Endodermal cell (in vitro differentiated cells): ENCODE measurements at regions not wholly inside any gene's neighbourhood (a gene's known extent, or its start where the extent isn't known, plus 50 kb on each side); places are given as distances from the start of the nearest gene placed in this dataset.

ENCODE experiments used
- DNase-seq: peaks from one replicate; pipeline ENCODE4 v3.0.0-alpha.2; 2017
- H3K27ac ChIP-seq: 2 replicates; pipeline ENCODE4 v1.5.1; 2013; ENCODE audit warnings: mild to moderate bottlenecking, low read depth, low read length, moderate library complexity
- H3K27me3 ChIP-seq: 2 replicates; pipeline ENCODE4 v1.6.1; 2013; ENCODE audit warnings: mild to moderate bottlenecking, low read length, moderate library complexity; ENCODE audit not compliant: insufficient read depth, control insufficient read depth, poor library complexity, severe bottlenecking
- H3K36me3 ChIP-seq: 2 replicates; pipeline ENCODE4 v1.7.0; 2013; ENCODE audit warnings: mild to moderate bottlenecking, low read length, moderate library complexity; ENCODE audit not compliant: control insufficient read depth, insufficient read depth
- H3K4me1 ChIP-seq: one replicate; pipeline ENCODE4 v1.7.0; 2013; ENCODE audit warnings: low read length; ENCODE audit not compliant: control insufficient read depth, insufficient read depth
- H3K4me3 ChIP-seq: 2 replicates; pipeline ENCODE4 v1.5.1; 2013; ENCODE audit warnings: mild to moderate bottlenecking, low read length, moderate library complexity
- H3K9ac ChIP-seq: 2 replicates; pipeline ENCODE4 v1.6.1; 2013; ENCODE audit warnings: mild to moderate bottlenecking, low read length, moderate library complexity; ENCODE audit not compliant: poor library complexity, severe bottlenecking; ENCODE audit errors: extremely low read depth
- H3K9me3 ChIP-seq: 2 replicates; pipeline ENCODE4 v1.6.1; 2013; ENCODE audit warnings: mild to moderate bottlenecking, low read length, moderate library complexity; ENCODE audit not compliant: control insufficient read depth
- H3K27ac Mint-ChIP-seq: 2 replicates; pipeline ENCODE4 v1.8.0; 2020; ENCODE audit warnings: mixed read lengths
- H3K27me3 Mint-ChIP-seq: 2 replicates; pipeline ENCODE4 v1.8.0; 2021; ENCODE audit warnings: mild to moderate bottlenecking, mixed read lengths; ENCODE audit not compliant: insufficient read depth
- H3K36me3 Mint-ChIP-seq: 2 replicates; pipeline ENCODE4 v1.8.0; 2020; ENCODE audit warnings: low read depth, mixed read lengths
- H3K4me1 Mint-ChIP-seq: 2 replicates; pipeline ENCODE4 v1.8.0; 2020; ENCODE audit warnings: mixed read lengths
- H3K4me3 Mint-ChIP-seq: 2 replicates; pipeline ENCODE4 v1.8.0; 2020; ENCODE audit warnings: mild to moderate bottlenecking, moderate library complexity, mixed read lengths
- H3K9me3 Mint-ChIP-seq: 2 replicates; pipeline ENCODE4 v1.8.0; 2020; ENCODE audit warnings: mild to moderate bottlenecking, mixed read lengths
- WGBS, 2 experiments: methylation state at CpG; one replicate each; pipeline versions ENCODE4 v1.1.5 to v1.1.7; 2013; ENCODE audit warnings: missing lambda C conversion rate in 2 of 2, mixed read lengths in 1 of 2; ENCODE audit not compliant: insufficient coverage in 1 of 2, insufficient read length in 1 of 2; 5-methylcytosine and 5-hydroxymethylcytosine counted together
- TF ChIP-seq, protein P1 (sequence below): fragments of 200-600 bp; sonication (generic); conservative IDR thresholded peaks from 2 replicates; pipeline ENCODE4 v1.5.0; 2021; ENCODE audit warnings: antibody characterized with exemption, mild to moderate bottlenecking

DNA sequence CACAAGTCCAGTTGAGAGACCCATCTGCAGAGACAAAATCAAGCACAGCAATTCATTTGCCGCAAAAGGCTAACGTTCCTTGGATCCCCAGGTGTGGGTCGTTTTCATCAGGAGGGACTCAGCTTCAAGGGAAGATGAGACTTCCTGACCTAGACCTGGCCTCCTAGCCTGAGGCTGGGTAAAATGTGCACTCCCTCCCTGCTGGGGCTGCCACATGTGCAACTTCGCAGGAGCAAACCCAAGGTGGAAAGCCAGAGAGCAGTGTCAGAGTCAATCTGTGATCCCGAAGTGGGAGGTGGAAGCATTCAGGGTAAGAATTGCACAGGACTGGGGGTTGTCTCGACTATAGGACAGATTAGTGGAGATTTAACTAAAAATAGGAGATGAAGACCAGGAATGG is 164.7 kb upstream of the UMPS start:
- DNase-seq: no peak
- Mint-ChIP-seq H3K27ac (no peak overlapping the region), H3K27me3 (peaks cover 31% of the 10 kb centered on the region), H3K4me1 (peaks cover 2% of the 10 kb centered on the region), H3K9me3 (no peaks in the 10 kb centered on the region), H3K4me3 (no peak overlapping the region), H3K36me3 (no peaks in the 10 kb centered on the region)
- Histone ChIP-seq H3K27ac (no peak overlapping the region), H3K9ac (no peak overlapping the region), H3K4me1 (no peaks in the 10 kb centered on the region), H3K4me3 (no peak overlapping the region), H3K36me3 (no peaks in the 10 kb centered on the region), H3K9me3 (no peaks in the 10 kb centered on the region), H3K27me3 (peaks cover 17% of the 10 kb centered on the region)
- TF ChIP-seq, protein P1, sequence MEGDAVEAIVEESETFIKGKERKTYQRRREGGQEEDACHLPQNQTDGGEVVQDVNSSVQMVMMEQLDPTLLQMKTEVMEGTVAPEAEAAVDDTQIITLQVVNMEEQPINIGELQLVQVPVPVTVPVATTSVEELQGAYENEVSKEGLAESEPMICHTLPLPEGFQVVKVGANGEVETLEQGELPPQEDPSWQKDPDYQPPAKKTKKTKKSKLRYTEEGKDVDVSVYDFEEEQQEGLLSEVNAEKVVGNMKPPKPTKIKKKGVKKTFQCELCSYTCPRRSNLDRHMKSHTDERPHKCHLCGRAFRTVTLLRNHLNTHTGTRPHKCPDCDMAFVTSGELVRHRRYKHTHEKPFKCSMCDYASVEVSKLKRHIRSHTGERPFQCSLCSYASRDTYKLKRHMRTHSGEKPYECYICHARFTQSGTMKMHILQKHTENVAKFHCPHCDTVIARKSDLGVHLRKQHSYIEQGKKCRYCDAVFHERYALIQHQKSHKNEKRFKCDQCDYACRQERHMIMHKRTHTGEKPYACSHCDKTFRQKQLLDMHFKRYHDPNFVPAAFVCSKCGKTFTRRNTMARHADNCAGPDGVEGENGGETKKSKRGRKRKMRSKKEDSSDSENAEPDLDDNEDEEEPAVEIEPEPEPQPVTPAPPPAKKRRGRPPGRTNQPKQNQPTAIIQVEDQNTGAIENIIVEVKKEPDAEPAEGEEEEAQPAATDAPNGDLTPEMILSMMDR: no peak
- WGBS, 2 experiments: 77 to 79% methylated on average over 4 to 6 of the region's 6 CpGs

DNA sequence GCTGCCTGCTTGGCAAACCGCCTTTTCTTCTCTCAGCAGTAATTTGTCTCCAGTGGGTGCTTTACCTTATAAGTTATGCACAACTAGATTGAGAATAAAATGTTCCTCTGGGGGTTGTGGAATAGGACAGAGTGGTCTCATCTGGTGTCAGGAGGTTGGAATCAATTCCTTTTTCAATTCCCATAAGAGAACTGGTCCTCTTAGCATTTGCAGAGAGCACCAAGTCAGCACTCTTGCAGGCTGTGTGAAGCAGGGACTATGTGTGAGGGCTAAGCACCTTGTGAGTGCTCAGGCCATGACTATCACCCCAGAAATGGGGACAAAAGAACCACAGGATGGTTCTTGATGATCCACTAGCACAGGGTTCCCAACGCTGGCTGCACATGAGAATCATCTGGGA is 163.6 kb upstream of the UMPS start:
- Histone ChIP-seq H3K27ac (no peak overlapping the region), H3K4me1 (no peaks in the 10 kb centered on the region), H3K36me3 (no peaks in the 10 kb centered on the region), H3K9ac (no peak overlapping the region), H3K4me3 (no peak overlapping the region), H3K9me3 (no peaks in the 10 kb centered on the region), H3K27me3 (peaks cover 8% of the 10 kb centered on the region)
- H3K4me1 Mint-ChIP-seq: peaks cover 2% of the 10 kb centered on the region
- H3K9me3 Mint-ChIP-seq: no peaks in the 10 kb centered on the region
- TF ChIP-seq, protein P1: no peak
- no peaks in the 10 kb centered on the region for H3K36me3 Mint-ChIP-seq
- no peak for DNase-seq
- H3K27ac Mint-ChIP-seq: no peak overlapping the region
- H3K4me3 Mint-ChIP-seq: no peak overlapping the region
- peaks cover 21% of the 10 kb centered on the region for H3K27me3 Mint-ChIP-seq
- WGBS, 2 experiments: 93 to 94% methylated on average over 2 of the region's 2 CpGs

DNA sequence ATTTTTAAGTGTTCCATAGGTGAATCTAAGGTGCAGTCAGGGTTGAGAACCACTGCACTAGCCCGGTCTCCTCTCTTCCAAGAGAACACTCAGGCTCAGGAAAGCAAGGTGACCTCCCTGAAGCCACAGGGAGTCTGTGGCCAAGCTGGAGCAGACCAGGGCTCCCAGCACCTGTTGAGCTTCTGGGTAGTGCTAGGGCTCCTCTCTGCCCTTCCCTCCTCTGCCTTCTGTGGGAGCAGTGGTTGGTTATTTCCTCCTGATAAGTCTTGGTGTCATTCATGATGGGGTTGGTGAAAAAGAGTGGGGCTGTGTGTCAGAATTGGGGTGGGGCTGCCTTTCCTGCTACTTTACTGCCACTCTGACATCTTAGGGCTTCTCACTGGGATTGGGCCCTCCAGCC is 163.1 kb upstream of the UMPS start:
- peaks cover 2% of the 10 kb centered on the region for H3K4me1 Mint-ChIP-seq

More for the DNA sequence above, 163.1 kb upstream of the UMPS start:
- Mint-ChIP-seq H3K27me3 (peaks cover 17% of the 10 kb centered on the region), H3K27ac (no peak overlapping the region), H3K36me3 (no peaks in the 10 kb centered on the region), H3K4me3 (no peak overlapping the region), H3K9me3 (no peaks in the 10 kb centered on the region)
- WGBS, 2 experiments: 92 to 100% methylated on average over 1 of the region's 1 CpG
- Histone ChIP-seq H3K27ac (no peak overlapping the region), H3K9ac (no peak overlapping the region), H3K27me3 (peaks cover 3% of the 10 kb centered on the region), H3K4me3 (no peak overlapping the region), H3K36me3 (no peaks in the 10 kb centered on the region), H3K9me3 (no peaks in the 10 kb centered on the region), H3K4me1 (no peaks in the 10 kb centered on the region)
- TF ChIP-seq, protein P1: no peak
- no peak for DNase-seq
